GM23248 (cell line): ENCODE measurements at regions not wholly inside any gene's neighbourhood (a gene's known extent, or its start where the extent isn't known, plus 50 kb on each side); places are given as distances from the start of the nearest gene placed in this dataset.

Experiments
- EZH2 ChIP-seq: fragments of 200-600 bp; sonication (generic); IDR thresholded peaks from 2 replicates; pipeline ENCODE4 v1.6.1; 2018; ENCODE audit warnings: antibody characterized with exemption, mild to moderate bottlenecking; ENCODE audit not compliant: insufficient read depth, poor library complexity, severe bottlenecking
- EZH2phosphoT487 ChIP-seq: fragments of 200-600 bp; sonication (generic); IDR thresholded peaks from 2 replicates; pipeline ENCODE4 v1.6.1; 2018; ENCODE audit warnings: antibody characterized with exemption, moderate library complexity, mild to moderate bottlenecking, low read depth; ENCODE audit not compliant: insufficient read depth

GRCh38 chr9:113738893-113739604 is 137.1 kb upstream of the ZNF618 start:
- TF ChIP-seq EZH2: no peak
- no peak for TF ChIP-seq EZH2phosphoT487
